ENCODE measurements at regions not wholly inside any gene's neighbourhood (a gene's known extent, or its start where the extent isn't known, plus 50 kb on each side); places are given as distances from the start of the nearest gene placed in this dataset.

- Histone ChIP-seq H4K91ac (replicated peaks; ENCODE audit: insufficient read length, low read length) (no peak overlapping the region), H3K4me2 (ENCODE audit: insufficient read depth in 1 of 2, low read depth in 2 of 2, low read length in 2 of 2) (no peak overlapping the region), H3K27ac (ENCODE audit: low read depth, low read length) (no peak overlapping the region), H4K5ac (ENCODE audit: insufficient read length, low read depth, low read length) (no peak overlapping the region), H4K20me1 (replicated peaks in 1 of 2; ENCODE audit: control insufficient read depth in 1 of 2, insufficient read depth in 2 of 2, low read length in 2 of 2) (no peaks in the 10 kb centered on the region), H3K79me2 (ENCODE audit: control insufficient read depth in 1 of 2, insufficient read depth in 2 of 2, low read length in 2 of 2) (no peaks in the 10 kb centered on the region), H3K4me3 (ENCODE audit: extremely low read depth in 1 of 4, insufficient read depth in 2 of 4, low read depth in 3 of 4, low read length in 4 of 4) (no peak overlapping the region), H2BK12ac (ENCODE audit: low read depth, low read length) (no peak overlapping the region), H2AK5ac (ENCODE audit: low read depth, low read length) (no peak overlapping the region), H2BK5ac (ENCODE audit: low read depth, low read length) (no peak overlapping the region), H3K23me2 (ENCODE audit: low read depth, low read length) (no peaks in the 10 kb centered on the region), H2BK20ac (ENCODE audit: low read length) (no peak overlapping the region), H3K14ac (ENCODE audit: insufficient read length) (no peak overlapping the region), H3K4me1 (replicated peaks in 1 of 4; ENCODE audit: control insufficient read depth in 3 of 4, insufficient read depth in 4 of 4, low read length in 3 of 4) (peaks cover 0 to 15% (median 7%) of the 10 kb centered on the region in 4 experiments; a peak in 4 of 7 replicates), H2BK120ac (replicated peaks; ENCODE audit: low read depth, low read length) (no peak overlapping the region), H3K18ac (ENCODE audit: extremely low read depth, low read length) (no peak overlapping the region), H3K4ac (replicated peaks; ENCODE audit: insufficient read length, low read depth, low read length) (no peak overlapping the region), H3K36me3 (ENCODE audit: control insufficient read depth in 2 of 4, insufficient read depth in 4 of 4, low read length in 3 of 4) (no peaks in the 10 kb centered on the region), H2BK15ac (ENCODE audit: low read length) (no peak overlapping the region), H3K23ac (ENCODE audit: insufficient read length) (no peak overlapping the region), H3K79me1 (ENCODE audit: low read depth, low read length) (no peaks in the 10 kb centered on the region), H3K9me3 (ENCODE audit: insufficient read depth in 2 of 2, low read depth in 1 of 2, low read length in 1 of 2) (no peaks in the 10 kb centered on the region), H4K8ac (ENCODE audit: extremely low read depth, insufficient read depth, low read length) (no peak overlapping the region), H3K56ac (replicated peaks; ENCODE audit: insufficient read length, low read depth, low read length) (no peak overlapping the region), H3K27me3 (replicated peaks in 1 of 4; ENCODE audit: control insufficient read depth in 3 of 4, extremely low read depth in 1 of 4, insufficient read depth in 3 of 4, low read length in 3 of 4) (no peaks in the 10 kb centered on the region), H3K9ac (replicated peaks in 1 of 4; ENCODE audit: extremely low read depth in 1 of 4, low read depth in 3 of 4, low read length in 3 of 4) (no peak overlapping the region), H2AFZ (ENCODE audit: low read length) (no peak overlapping the region)
- FAIRE-seq (no peak), DNase-seq (ENCODE audit: low read depth in 1 of 2, low spot score in 2 of 2) (no peak)
- 89% methylated on average over 4 of the region's 8 CpGs; no CpG with 5 or more reads in 1 of the 2 experiments for WGBS, 2 experiments (ENCODE audit: extremely low coverage in 1 of 2, insufficient coverage in 1 of 2, insufficient read length in 1 of 2, insufficient replicate concordance in 2 of 2, low coverage in 1 of 2, low lambda C conversion rate in 2 of 2, missing lambda C conversion rate in 1 of 2)
- TF ChIP-seq TAF1 (IDR thresholded peaks at IDR 0.05; ENCODE audit: low read depth, low read length) (no peak), FOSL1 (IDR thresholded peaks at IDR 0.05; ENCODE audit: insufficient read depth, low read depth, low read length) (no peak), EP300 (IDR thresholded peaks at IDR 0.05; ENCODE audit: borderline replicate concordance in 1 of 2, low read depth in 2 of 2, low read length in 2 of 2) (no peak), HDAC6 (IDR thresholded peaks at IDR 0.05; ENCODE audit: low read depth, low read length) (no peak)
- POLR2A ChIA-PET (ENCODE audit: partially characterized antibody): no interaction called here
- CTCF ChIA-PET (ENCODE audit: partially characterized antibody): interaction anchor here (1.7 kb wide), 1 partner anchor 213 kb away, joined by 4 read pairs; no protein-coding TSS in a partner anchor
These were observed 95.5 kb upstream of the TMPRSS2 start for GRCh38 chr21:41603476-41603875.

All from H1 (cell line).